A549 (cell line): ENCODE measurements at regions not wholly inside any gene's neighbourhood (a gene's known extent, or its start where the extent isn't known, plus 50 kb on each side); places are given as distances from the start of the nearest gene placed in this dataset.

ENCODE experiments used
- BHLHE40 ChIP-seq: IDR thresholded peaks from 2 replicates; pipeline ENCODE4 v1.6.1; 2012; ENCODE audit warnings: low read depth, low read length, inconsistent platforms
- CTCF ChIP-seq: fragments of >200 bp; sonication (Bioruptor Twin); formaldehyde crosslinking; IDR thresholded peaks from 3 replicates; pipeline ENCODE4 v1.5.1; 2016
- HES2 ChIP-seq: fragments of >200 bp; sonication (Bioruptor Twin); formaldehyde crosslinking; IDR thresholded peaks from 2 replicates; pipeline ENCODE4 v1.6.1; 2016
- MAX ChIP-seq: IDR thresholded peaks from 2 replicates; pipeline ENCODE4 v1.6.1; 2012
- MYC ChIP-seq: IDR thresholded peaks from 2 replicates; pipeline ENCODE4 v1.6.1; 2012; ENCODE audit warnings: mild to moderate bottlenecking, inconsistent platforms, low read length, improper control_type of control experiment, borderline replicate concordance
- POLR2A ChIP-seq: IDR thresholded peaks from 2 replicates; pipeline ENCODE4 v1.6.1; 2012; ENCODE audit warnings: mild to moderate bottlenecking, low read length
- TFCP2L1 ChIP-seq: fragments of 250-450 bp; sonication (Bioruptor Pico); IDR thresholded peaks from 2 replicates; pipeline ENCODE4 v1.5.0; 2021; ENCODE audit warnings: mild to moderate bottlenecking

- TF ChIP-seq POLR2A (no peak), CTCF (no peak), HES2 (no peak), TFCP2L1 (CRISPR knock-in tag) (no peak), BHLHE40 (no peak), MAX (no peak), MYC (no peak)
Measured at GRCh38 chr6:96340164-96340563, 181.4 kb upstream of the UFL1 start.
